ENCODE measurements at regions not wholly inside any gene's neighbourhood (a gene's known extent, or its start where the extent isn't known, plus 50 kb on each side); places are given as distances from the start of the nearest gene placed in this dataset.
"Not testable (repeated sequence)": the region's sequence is repeated elsewhere in the genome, so short reads cannot be mapped to it uniquely, and the experiment has no call there.

- DNase-seq = no peak
Measured at GRCh38 chr7:68336594-68336993, 1261.7 kb upstream of the AUTS2 start.

DNA sequence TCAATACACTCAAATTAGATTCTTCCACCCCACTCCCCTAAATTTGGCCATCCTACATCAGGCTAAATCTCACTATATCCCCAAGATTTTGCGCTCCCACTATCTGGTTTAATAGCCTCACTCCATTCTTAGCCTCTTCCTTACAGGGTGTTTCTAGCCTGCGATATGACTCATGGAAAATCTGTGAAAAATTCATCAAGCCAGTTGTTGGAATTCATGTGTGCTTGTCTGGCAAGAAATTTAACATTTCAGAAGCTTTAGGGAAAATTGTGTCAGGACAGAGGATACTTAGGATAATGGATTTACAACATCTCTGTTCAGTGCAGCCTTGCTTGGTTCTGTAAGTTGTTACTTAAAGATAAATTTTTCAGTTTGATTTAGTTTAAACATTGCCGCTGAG is 1249.9 kb upstream of the AUTS2 start:
- peak; percentile 15 for DNase-seq

GRCh38 chr7:68362745-68363518 is 1235.3 kb upstream of the AUTS2 start:
- DNase-seq = no peak

DNA sequence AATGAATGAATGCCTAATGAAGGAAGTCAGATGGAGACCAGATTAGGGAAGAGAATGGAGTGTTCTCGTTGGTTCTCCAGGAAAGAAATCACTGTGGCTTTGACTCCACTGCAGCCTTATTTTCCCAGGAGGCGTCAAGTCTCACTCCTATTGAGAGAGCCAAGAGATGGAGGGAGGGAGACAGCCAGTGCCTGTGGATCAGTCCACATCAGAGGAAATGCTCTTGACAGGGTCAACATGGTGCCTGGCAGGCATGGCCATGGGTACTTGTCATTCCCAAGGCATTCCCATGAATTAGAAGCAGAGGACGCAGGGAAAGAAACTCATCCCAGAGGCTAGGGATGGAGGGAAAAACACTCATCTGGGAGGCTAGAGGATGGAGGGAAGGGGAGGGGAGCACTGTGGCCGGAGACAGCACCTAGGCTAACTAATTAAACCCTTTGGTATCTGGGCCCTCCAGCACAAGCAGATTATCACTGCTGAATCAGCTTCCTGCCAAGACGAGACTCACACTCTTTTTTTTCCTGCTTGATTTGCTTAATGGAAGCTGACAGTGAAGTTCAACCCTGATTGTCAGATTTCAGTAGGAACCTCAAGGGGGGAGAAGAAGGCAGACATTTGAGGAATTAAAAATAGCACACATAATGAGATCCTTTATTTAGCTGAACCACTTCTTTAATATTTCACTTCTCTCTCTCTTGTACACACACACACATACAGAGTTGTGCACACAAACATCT is 1233.2 kb upstream of the AUTS2 start:
- DNase-seq = peak; percentile 76

- DNase-seq = no peak
Measured at GRCh38 chr7:68371985-68372384, 1226.3 kb upstream of the AUTS2 start.

DNA sequence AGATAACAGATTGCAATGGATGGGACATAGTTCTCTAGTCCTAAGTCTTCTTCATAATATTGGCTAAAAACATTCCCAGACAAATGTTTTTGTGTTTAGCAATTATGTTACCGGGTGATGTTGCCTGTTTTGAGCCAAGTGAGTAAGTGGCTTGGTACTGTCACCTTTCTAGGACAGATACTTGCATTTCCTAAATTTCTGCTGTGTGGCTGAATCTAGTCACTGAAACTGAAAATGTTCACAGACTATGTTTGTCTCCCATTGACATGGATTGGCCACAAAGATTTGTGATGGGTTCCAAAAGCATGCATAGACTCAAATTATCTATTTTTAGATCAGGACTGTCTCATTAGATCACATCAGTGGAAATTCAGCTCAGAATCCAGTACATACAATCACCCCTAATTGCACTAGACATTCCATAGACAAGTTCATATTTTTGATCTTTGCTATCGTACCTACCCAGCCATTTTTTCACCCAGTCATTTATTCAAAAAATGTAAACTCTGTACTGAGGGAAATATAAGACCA is 1222.1 kb upstream of the AUTS2 start:
- DNase-seq = no peak

- DNase-seq = no peak
Measured at GRCh38 chr7:68381731-68382130, 1216.5 kb upstream of the AUTS2 start.

DNA sequence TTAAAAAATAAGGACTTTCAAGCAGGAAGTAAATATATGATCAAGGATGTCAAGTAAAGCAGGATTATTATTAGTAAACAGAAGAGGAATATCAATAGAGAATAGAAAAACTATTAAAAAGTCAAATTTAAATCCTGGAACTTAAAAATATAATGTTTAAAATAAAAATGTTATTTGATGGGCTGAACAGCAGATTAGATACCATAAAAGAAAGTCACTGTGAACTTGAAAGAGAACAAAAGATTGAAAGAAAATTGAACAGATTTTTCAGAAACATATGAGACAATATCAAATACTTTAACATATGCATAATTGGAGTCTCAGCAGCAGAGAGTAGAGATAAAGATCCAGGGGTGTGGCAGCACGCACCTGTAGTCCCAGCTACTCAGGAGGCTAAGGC is 1213.7 kb upstream of the AUTS2 start:
- no peak for DNase-seq

GRCh38 chr7:68393051-68393450 is 1205.2 kb upstream of the AUTS2 start:
- DNase-seq = no peak

DNA sequence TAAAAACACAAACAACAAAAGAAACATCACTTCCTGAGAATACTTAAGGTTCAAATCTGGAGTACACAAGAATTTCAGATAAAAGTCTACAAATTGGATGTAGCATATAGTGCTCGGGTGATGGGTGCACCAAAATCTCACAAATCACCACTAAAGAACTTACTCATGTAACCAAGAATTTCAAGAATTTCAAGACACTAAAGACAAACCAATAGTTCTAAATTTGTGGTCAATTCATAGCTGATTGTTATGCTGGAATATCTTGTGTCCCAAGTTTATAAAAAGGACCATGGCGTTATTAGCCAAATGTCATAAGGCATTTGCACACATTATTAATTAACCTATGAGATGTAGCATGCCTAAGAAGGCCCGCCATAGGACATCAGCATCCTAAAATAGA is 1204.1 kb upstream of the AUTS2 start:
- DNase-seq = no peak

- no peak for DNase-seq
Measured at GRCh38 chr7:68399991-68400590, 1198.2 kb upstream of the AUTS2 start.

DNA sequence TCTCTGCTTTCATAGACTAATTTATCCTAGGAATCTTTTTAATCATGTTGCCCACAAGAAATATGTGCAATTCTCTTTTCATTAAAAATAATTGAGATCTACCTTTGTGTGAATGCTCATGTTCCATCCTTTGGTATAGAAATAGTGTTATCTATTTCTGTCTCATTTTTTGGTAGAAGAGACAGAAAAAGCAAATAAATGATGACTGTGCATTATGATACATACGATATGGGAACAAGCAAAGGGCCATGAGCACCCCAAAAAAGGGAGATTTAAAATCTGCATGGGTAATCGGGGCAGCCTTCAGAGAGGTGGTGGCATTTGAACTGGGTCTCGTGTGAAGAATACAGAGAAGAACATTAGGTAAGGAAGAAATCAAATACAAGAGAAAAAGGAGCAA is 1197.5 kb upstream of the AUTS2 start:
- DNase-seq = no peak

DNA sequence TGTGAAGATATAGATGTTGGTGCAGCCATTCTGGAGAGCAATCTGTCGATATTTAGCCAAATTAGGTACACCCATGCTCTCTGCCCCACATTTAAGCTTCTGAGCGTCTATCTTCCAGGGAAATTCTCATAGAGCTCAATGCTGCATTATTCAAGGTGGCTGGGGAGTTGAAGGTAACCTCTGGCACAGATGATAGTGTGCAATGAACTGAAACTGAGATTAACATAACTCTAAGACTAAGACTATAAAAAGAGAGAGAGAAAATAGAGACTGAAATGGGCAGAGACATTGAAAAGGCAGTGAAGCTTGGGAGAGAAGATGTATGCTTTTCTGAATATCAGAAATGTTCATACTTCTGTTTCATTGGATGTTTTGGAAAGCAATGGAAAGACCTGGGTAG is 1197.0 kb upstream of the AUTS2 start:
- DNase-seq = no peak

- no peak for DNase-seq
Measured at GRCh38 chr7:68406480-68406879, 1191.8 kb upstream of the AUTS2 start.

DNA sequence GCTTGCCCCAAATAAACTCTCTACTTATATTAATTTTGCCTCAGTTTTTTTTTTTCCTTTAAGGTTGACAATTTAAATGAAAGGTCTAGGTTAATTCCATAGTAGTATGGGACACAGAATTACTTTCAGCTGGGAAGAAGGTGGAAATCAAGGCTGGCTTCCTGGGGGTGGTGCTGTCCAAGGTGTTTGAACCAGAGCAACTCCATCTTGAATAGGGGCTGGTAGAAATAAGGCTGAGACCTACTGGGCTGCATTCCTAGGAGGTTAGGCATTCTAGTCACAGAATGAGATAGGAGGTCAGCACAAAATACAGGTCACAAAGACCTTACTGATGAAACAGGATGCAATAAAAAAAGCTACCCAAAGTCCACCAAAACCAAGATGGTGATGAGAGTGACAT is 1190.8 kb upstream of the AUTS2 start:
- DNase-seq = no peak

- DNase-seq = no peak
Measured at GRCh38 chr7:68408873-68409272, 1189.4 kb upstream of the AUTS2 start.

DNA sequence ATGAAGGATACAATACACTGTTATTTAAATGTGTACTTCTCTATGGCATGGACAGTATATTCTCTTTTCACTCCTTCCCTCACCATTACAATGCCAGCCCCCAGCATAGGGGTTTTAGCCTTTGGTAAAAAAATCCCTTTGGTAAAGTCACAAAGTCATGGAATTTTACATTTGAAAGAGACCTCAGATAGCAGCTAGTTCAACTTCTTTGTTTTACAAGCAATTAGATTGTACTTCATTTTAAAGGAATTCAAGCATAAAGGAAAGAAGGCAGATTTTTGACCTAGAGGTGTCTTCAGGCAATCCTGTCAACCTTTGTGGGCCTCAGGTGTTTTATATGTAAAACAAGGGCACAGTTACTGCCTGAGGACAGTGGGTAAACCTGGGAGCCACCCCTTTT is 1188.4 kb upstream of the AUTS2 start:
- DNase-seq = no peak

GRCh38 chr7:68410693-68411092 is 1187.6 kb upstream of the AUTS2 start:
- DNase-seq = not testable (repeated sequence)

DNA sequence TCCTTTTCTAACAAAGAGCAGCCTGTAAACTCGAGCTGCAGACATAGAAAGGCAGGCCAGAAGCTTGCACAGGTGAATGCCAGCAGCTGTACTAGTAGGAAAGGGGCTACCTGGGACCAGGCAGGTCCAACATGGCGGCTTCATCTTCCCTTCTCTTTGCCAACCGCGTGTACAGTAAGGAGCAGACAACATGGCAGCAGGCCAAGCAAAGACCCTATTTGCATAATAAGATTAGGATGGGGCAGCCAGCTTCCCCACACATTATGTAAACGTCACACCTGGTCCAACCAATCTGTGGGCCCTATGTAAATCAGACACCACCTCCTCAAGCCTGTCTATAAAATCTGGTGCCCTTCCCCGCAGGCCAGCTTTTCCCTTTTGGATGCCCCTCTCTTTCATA is 1186.5 kb upstream of the AUTS2 start:
- DNase-seq = no peak

- no peak for DNase-seq
Measured at GRCh38 chr7:68414631-68415425, 1183.4 kb upstream of the AUTS2 start.

GRCh38 chr7:68417002-68417401 is 1181.3 kb upstream of the AUTS2 start:
- no peak for DNase-seq

DNA sequence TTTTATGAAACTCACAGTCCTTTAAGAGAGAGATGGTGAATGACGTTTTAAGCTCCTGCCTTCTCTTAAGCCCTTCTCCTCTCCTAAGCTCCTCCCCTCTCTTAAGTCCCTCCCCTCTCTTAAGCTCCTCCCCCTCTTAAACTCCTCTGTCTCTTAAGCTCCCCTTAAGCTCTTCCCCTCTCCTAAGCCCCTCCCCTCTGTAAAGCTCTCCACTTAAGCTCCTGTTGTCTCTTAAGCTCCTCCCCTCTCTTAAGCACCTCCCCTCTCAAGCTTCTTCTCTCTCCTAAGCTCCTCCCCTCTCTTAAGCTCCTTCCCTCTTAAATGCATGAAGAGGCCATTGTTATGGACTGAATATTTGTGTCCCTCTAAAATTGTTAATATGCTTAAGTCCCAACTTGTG is 1180.6 kb upstream of the AUTS2 start:
- no peak for DNase-seq

Measured in NCI-H226 (cell line).